GM18508 (cell line): ENCODE measurements at regions not wholly inside any gene's neighbourhood (a gene's known extent, or its start where the extent isn't known, plus 50 kb on each side); places are given as distances from the start of the nearest gene placed in this dataset.

ENCODE experiments used
- ATAC-seq: cut with Tn5 transposase; IDR thresholded peaks from one replicate; pipeline ENCODE4 v1.9.1; 2021; ENCODE audit warnings: moderate number of reproducible peaks; ENCODE audit not compliant: insufficient read depth, unreplicated experiment

DNA sequence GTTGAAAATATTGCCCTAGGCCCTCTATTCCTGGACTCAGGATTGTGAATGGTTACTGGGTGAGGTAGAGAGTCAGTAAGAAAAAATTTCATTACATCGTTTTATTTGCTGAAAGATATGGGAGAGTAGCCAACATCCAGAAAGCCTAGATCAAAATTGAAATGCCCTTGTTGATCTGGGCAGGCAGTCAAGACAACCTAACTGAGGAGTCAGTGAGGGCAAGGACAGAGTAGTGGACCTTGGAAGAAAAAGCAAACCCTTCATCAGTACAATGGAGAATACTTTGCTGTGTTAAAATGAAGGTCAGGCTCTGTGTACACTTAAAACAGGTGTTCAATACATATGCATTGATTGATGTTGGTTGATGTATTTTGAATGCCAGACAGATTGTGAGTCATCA lies 576.7 kb downstream of the OLFM4 start:
- no peak for ATAC-seq

DNA sequence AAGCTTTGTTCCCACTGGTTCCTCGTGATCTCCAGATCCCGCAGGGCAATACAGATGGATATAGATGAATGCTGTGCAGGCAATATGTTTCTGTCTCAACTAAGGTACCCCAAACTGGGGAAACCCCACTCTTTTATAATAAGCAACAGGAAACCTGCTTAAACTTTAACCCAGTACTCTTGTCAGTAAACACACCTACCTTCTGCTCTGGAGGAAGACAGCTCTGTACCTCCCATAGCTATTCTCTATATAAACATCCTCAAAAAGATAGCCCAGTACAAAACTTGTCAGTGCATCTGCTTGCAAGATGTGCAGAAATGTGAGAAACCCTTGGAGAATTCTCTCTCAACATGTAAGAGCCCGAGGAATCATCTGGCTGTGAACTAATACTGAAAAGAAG lies 583.6 kb downstream of the OLFM4 start:
- no peak for ATAC-seq

DNA sequence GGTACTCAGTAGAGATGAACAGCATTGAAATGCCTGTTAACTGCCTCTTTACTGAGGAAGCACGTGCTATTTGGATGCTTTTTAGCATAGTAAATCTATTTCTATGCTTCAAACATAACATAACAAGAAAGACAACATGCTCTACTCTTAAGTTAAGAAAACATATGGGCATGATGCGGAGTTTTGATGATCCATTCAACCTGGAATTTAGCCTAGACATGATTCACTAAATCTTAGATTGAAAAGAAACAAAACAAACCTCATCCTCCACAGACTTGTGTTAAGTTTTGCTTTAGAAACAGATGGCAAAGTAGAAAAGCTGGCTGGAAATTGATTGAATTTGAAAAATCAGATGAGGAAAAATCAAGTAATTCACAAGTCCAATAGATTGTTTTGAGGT lies 593.8 kb downstream of the OLFM4 start:
- no peak for ATAC-seq

DNA sequence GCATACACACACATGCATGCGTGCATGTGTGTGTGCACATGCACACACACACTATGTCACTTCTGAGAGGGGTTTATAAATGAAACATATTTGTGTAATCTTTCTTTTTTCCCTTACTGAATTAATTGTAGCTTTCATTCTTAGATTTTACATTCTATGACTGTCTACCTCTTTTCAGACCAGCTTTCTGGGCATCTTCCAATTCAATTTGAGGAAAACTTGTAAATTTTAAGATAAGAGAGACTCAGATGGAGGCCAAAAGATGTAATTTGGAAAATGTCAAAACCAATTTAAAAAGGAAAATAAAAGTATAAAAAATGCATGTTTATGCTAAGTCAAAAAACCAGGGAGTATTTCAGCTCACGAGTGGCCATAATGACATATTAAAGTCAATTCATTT lies 594.5 kb downstream of the OLFM4 start:
- ATAC-seq: no peak

DNA sequence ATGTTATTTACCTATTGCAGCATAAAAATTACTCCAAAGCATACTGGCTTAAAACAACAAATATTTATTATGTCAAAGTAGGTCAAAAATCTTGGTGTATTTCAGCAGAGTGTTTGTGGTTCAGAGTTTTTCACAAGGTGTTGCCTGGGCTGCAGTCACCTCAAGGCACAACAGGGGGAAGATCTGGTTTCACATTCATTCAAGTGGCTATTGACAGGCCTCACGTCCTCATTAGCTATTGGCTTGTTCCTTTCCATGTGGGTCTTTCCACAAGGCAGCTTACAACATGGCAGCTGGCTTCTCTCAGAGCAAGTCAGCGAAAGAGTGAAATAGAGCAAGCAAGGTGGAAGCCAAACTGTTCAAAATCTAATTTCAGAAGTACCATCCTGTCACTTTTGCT lies 602.9 kb downstream of the OLFM4 start:
- no peak for ATAC-seq

DNA sequence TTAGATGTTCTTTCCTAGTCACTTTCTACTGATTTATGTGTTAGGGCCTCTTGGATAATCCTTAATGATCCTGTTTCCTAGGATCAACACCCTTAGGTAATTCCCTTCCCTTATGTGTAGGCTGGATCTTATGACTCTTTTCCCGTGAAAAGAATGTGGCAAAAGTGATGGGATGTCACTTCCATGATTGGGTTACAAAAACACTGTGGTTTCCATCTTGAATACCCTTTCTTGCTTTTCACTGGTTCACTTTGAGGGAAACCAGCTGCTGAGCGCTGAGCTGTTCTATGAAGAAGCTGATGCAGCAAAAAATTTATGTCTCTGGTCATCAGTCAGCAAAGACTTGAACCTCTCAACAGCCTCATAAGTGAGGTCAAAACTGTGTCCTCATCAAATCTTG lies 609.4 kb downstream of the OLFM4 start:
- no peak for ATAC-seq

DNA sequence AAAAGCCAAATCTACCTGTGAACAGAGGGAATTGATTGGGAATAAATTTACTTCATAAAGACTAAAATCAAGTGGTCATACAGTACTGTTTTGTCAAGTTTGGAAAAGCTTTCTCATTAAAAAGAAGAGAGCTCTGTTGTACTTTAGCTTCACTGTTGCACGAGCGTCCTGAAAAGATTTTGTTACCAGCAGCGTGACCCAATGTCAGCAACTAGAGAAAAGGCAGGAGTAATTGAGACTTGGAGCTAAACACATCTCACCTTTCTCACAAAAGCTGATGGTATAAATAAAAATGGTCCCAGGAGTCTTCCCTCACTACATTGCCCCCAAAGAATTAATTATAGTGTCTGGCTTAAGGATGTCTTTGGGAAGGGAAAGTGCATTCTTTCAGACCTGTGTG lies 613.7 kb downstream of the OLFM4 start:
- no peak for ATAC-seq

DNA sequence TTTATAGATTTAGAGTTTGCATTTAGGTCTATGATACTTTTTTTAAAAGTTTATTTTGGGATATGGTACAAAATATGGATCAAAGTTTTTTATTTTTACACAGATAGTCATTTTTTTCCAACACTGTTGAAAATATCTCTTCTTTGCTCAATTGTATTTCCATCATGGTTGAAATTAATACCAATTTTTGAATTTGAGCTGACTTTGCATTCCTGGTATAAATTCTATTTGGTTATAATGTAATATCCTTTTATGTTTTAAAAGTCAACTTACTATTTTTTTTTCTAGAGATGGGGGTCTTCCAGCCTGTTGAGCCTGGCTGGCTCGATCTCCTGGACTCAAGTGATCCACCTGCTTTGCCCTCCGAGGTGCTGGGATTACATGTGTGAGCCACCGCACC lies 620.1 kb downstream of the OLFM4 start:
- no peak for ATAC-seq

DNA sequence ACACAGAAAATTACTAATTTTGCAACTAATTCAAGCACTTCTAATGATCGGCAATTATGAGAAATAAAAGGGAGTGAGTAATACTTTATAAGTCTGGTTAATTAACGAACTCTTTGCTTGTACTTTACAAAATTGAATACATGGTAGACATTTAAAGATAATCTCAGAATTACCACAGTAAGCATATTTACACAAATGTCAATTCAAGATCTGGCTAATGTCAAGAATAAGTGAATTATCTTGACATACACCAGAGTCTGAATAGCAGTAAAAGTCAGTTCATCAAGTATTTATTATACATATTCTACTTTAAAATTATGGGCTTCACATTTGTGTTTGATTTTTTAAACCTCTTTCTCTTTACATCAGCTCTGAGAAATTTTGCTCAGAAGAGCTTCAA lies 643.4 kb downstream of the OLFM4 start:
- ATAC-seq: no peak

DNA sequence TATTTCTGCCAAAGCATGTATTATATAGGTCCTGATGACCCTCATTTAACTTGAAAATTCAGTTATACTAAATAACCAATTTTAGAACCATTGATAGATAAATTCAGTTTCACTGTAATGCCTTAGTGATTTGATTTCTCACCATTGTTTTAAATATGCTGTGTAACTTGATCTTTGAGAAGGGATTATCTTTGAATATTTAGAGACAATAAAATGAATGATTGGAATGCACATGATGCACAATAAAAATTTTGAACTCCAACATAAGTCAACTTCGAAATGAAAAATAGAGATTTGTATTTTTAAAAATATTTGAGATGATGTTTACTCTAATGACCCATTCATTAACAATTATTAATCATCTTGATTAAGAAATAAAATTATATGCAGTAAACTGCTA lies 654.5 kb downstream of the OLFM4 start:
- no peak for ATAC-seq

DNA sequence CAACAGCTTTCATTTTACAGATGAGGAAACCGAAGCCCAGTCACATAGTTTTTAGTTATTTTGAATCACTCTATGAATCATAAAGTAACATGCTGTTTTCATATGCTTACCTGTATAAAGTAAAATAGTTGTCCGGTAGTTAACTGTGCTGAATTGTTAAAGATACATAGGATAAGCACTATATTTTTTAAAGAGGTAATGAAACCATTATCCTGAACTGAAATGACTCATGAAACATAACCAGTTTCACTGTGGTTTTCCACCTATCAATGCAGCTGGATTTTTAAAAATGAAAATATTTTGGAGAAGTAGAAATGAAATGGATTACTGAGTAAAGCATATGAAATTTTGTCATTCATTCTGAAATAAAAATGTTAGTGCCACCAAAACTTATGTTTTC lies 655.0 kb downstream of the OLFM4 start:
- ATAC-seq: no peak

DNA sequence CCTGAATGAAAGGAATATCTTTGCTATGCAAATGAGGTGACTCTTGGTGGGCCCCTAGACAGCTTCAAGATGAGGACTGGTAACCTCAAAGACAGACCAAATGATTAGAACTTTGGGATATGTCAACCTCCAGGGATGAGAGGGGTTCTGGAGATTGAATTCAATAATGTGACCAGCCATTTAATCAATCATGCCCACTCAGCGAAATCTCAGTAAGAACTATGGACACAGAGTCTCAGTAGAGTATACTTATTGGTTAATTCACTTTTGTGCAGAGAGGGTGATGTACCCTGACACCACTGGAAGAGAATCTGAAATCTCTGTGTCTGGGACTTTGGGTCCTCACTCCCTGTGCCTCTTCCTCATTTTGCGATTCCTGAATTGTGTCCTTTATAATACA lies 662.8 kb downstream of the OLFM4 start:
- no peak for ATAC-seq

DNA sequence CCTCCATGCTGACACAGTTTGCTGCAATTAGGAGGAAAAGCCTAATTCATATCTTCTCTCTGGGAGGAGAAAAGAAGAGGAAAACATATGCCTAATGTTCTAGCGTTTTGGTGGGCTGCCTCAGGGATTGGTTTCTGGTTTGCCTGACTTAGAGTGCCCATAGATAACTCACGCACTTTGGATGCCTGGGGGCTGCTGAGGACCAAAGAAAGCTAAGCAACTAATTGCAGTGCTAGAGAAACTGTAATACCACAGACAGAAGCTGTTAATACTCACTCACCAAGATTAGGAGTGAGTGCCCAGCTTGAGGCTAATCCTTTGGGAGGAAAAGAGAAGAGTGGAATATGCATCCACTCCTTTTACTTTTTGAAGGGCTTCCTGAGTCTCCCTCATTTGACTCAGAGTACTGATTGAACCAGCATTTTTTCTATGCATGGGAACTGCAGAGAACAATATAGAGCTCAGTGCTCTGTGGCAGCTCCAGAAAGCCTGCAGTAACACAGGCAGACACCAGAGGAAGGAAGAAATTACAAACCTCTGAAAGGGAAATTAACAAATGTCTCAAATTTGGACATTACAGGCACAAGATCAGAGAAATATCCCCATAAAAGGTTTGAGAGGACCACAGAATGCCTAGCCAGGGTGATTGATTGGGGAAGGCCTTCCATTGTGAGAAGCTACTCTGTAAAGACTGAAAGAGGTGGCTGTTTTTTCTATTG lies 666.4 kb downstream of the OLFM4 start:
- ATAC-seq: no peak

DNA sequence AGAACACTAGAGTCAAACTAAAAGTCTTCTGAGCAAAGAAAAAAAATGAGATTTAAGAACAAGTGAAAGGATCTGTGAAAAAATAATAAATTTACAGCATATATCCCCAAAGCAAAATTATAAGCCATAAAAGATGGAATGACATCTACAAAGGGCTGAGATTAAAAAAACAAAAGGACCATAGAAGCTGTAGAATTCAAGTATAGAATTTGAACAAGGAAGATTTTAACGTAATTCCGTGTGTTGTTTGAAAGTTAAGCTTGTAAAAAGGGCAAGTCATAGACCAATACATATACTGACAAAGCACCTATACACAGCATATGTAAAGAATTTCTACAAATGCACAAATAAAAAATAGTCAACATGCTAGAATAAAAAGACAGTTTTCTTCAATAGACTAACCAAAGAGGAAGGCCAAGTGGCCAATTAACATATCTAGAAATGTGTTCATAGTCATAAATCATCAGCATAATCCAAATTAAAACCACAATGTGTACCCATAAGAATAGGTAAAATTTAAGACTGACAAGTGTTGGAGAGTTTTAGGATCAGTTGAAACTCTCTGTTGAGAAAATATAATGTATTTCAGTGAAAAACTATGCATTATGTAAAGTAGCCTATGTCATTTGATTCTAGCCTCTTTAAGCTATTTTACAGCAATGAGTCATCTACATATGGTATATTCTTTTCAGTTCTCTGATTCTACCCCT lies 674.9 kb downstream of the OLFM4 start:
- no peak for ATAC-seq

DNA sequence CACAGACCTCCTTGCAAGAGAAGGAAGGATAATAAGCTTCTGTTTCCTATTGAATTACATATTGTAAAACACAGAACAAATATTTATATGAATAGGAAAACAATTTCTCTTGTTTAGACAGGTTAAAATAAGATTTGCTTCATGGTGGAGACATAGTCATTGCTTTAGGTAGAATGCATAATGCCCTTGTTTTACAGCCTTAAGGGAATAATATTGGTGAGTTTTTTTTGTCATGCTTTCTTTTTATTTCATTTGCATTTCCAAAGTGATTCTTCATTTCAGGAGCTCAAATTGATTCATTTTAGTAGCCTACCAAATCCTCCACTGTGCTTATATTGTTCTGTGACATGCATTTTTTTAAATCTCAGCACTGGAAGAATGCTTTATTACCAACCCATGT lies 690.7 kb downstream of the OLFM4 start:
- ATAC-seq: no peak

DNA sequence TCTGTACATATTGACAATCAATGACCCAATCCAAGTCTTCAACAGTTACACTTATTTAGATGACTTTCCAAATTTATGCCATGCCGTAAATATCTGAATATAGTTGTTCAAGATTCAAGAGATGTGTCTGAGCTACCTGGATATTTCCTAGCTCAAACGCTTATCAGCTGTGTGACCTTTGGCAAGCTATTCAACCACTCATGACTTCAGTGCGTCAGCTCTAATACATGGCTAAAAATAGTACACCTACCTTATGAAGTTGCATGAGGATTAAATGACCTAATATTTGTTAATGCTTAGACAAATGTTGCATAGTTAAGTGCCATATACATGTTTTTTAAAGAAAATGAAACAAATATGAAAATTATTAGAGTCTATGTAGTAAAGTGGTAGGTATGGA lies 704.1 kb downstream of the OLFM4 start:
- ATAC-seq: no peak

DNA sequence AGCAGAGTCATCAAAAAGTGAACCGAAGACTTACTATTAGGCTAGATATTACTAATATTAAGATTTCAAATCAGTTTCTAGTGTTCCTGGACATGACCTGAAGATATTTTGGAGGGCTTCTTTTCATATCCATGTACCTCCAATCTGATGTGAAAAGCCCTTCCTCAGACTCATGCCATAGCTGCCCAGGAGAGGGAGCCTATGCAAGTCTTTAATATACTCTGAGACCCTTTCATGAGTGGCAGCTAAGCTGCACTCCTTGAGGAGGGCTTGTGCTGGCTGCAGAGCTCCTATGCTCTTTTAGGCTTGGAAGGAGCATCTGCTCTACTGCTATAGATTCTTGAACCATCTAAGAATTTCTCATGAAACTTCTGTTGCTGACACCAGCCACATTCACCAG lies 715.3 kb downstream of the OLFM4 start:
- no peak for ATAC-seq

DNA sequence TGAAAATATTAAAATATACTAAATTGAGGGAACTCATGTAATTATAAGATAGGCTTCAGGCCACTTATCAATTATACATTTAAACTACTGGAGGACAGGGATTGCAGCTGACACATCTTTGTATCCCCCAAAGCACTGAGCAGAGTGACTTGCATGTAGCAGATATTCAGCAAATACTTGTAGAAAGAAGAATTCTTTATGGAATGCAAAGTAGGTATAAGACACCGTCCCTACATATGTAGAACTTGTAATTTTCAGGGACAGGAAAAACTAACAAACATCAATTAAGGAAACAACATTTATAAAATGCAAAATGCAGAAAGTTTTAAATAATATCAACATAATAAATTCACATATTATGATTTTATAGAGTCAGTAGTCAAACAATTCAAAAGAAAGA lies 719.2 kb downstream of the OLFM4 start:
- ATAC-seq: no peak

DNA sequence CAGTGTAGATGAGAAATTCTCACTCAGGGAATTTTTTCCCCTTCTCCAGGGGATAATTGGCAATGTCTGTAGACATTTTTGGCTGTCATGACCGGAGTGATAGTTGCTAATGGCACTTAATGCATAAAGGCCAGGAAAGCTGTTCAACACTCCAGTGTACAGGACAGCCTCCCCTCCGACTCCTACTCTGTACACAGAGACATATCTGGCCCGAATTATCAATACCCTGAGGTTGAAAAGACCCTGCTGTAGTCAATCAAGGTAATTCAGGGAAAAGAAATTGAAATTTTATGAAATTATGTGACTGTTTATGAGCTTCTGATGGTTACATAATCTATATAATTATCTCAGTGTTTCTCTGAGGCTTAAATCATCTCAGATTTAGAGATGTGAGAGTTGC lies 720.7 kb downstream of the OLFM4 start:
- no peak for ATAC-seq

DNA sequence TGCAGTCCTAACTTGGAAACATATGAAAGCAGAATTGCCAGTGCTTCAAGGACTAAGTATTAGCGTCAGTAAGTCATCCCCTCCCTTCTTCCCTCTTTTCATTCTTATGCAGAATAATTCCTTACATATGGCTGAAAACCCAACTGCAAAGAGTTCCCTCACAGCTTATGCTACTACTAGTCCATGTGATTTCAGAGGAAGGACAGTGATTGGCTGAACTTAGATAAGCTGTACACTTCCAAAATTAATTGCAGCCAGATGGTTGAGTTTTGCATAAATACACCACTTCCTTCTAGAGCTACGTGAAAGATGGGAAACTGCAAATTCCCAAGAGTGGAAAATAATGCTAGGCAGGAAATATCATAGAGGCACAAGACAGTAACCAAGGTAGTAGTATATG lies 730.4 kb downstream of the OLFM4 start:
- no peak for ATAC-seq

DNA sequence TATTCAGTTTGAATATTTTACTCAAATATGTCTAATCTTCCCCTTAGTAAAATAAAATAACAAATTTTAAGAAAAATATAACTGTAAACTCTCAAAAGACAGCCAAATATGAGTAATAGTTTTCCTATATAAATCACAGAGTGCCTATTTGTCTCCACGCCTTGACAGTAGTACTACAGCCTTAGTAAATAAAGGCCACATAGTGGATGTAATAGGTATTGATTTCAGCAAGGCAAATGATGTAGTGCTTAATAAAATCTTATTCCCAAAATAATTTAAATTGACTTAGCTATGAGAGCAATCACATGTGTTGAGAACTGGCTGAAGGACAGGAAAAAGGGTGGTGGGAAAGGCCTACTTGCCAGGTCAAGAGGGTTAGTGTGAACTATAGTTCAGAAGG lies 747.2 kb downstream of the OLFM4 start:
- ATAC-seq: no peak

DNA sequence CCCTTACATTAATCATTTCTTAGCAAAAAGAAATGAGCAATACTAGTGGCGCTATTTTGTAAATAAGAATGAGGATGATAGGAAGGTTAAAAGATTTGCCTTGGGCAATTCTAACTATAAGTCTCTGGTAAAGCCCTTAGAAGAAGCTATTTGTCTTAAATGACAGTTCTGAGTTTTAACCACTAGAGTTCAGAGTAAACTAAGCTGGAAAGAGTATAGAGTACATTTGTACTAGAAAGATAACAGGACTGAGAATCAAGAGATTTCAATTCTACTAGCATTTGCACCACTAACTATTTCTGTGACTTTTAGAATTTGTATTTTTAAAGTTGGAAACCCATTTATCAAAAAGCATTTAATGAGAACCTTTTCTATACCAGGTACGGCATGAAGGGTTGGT lies 750.3 kb downstream of the OLFM4 start:
- ATAC-seq: no peak
